Liver (tissue), 8 donors: ENCODE measurements at regions not wholly inside any gene's neighbourhood (a gene's known extent, or its start where the extent isn't known, plus 50 kb on each side); places are given as distances from the start of the nearest gene placed in this dataset.

ENCODE experiments used
- DNase-seq: peaks from one replicate; pipeline ENCODE4 v3.0.0-alpha.2; 2017; ENCODE audit warnings: low spot score
- H3K27ac ChIP-seq, 2 donors: one replicate each; pipeline ENCODE4 v1.7.0; 2013; ENCODE audit warnings: inconsistent platforms in 2 of 2, low read length in 2 of 2, control low read depth in 1 of 2, low read depth in 1 of 2, mild to moderate bottlenecking in 1 of 2
- H3K27me3 ChIP-seq, 4 donors: one replicate each; pipeline versions ENCODE4 v1.6.1 to v1.7.0; 2013; ENCODE audit warnings: low read length in 3 of 4, inconsistent platforms in 1 of 4, mild to moderate bottlenecking in 1 of 4, moderate library complexity in 1 of 4; ENCODE audit not compliant: control insufficient read depth in 4 of 4, insufficient read depth in 4 of 4
- H3K36me3 ChIP-seq, 4 donors: one replicate each; pipeline versions ENCODE4 v1.6.1 to v1.7.0; 2013; ENCODE audit warnings: low read length in 3 of 4, mild to moderate bottlenecking in 3 of 4, low read depth in 1 of 4, moderate library complexity in 1 of 4; ENCODE audit not compliant: control insufficient read depth in 4 of 4, insufficient read depth in 3 of 4
- H3K4me1 ChIP-seq, 4 donors: one replicate each; pipeline versions ENCODE4 v1.6.1 to v1.7.0; 2013; ENCODE audit warnings: low read length in 3 of 4, mild to moderate bottlenecking in 3 of 4, moderate library complexity in 1 of 4; ENCODE audit not compliant: control insufficient read depth in 4 of 4, insufficient read depth in 4 of 4
- H3K4me3 ChIP-seq, 3 donors: one replicate each; pipeline versions ENCODE4 v1.6.1 to v1.7.0; 2013; ENCODE audit warnings: low read length in 3 of 3, control low read depth in 1 of 3, low read depth in 1 of 3, mild to moderate bottlenecking in 1 of 3
- H3K9ac ChIP-seq, 2 donors: one replicate each; pipeline ENCODE4 v1.7.0; 2013; ENCODE audit warnings: low read length in 2 of 2, mild to moderate bottlenecking in 2 of 2, moderate library complexity in 2 of 2, control low read depth in 1 of 2, low read depth in 1 of 2
- H3K9me3 ChIP-seq, 4 donors: one replicate each; pipeline versions ENCODE4 v1.6.1 to v1.7.0; 2013; ENCODE audit warnings: low read length in 3 of 4; ENCODE audit not compliant: control insufficient read depth in 4 of 4
- EGR1 ChIP-seq, 2 donors: IDR thresholded peaks; 2 replicates each; pipeline ENCODE4 v1.6.1; 2016 to 2018; ENCODE audit warnings: antibody characterized with exemption in 2 of 2, low read depth in 2 of 2
- FOXA1 ChIP-seq: IDR thresholded peaks from 2 replicates; pipeline ENCODE4 v1.6.1; 2016; ENCODE audit warnings: antibody characterized with exemption
- FOXA2 ChIP-seq: IDR thresholded peaks from 2 replicates; pipeline ENCODE4 v1.6.1; 2016; ENCODE audit warnings: antibody characterized with exemption
- GABPA ChIP-seq, 2 donors: IDR thresholded peaks in 1 of 2; conservative IDR thresholded peaks in 1 of 2; 2 replicates each; pipeline ENCODE4 v1.6.1; 2016; ENCODE audit warnings: antibody characterized with exemption in 2 of 2, mild to moderate bottlenecking in 1 of 2, moderate library complexity in 1 of 2
- HNF4A ChIP-seq, 2 donors: conservative IDR thresholded peaks; 2 replicates each; pipeline ENCODE4 v1.6.1; 2016; ENCODE audit warnings: antibody characterized with exemption in 2 of 2, mild to moderate bottlenecking in 2 of 2
- HNF4G ChIP-seq: IDR thresholded peaks from 2 replicates; pipeline ENCODE4 v1.6.1; 2016; ENCODE audit warnings: antibody characterized with exemption
- JUND ChIP-seq, 2 donors: IDR thresholded peaks; 2 replicates each; pipeline ENCODE4 v1.6.1; 2016; ENCODE audit warnings: antibody characterized with exemption in 2 of 2
- NR2F2 ChIP-seq: IDR thresholded peaks from 2 replicates; pipeline ENCODE4 v1.6.1; 2016; ENCODE audit warnings: antibody characterized with exemption
- RAD21 ChIP-seq, 2 donors: IDR thresholded peaks; 2 replicates each; pipeline ENCODE4 v1.6.1; 2016; ENCODE audit warnings: antibody characterized with exemption in 2 of 2, mild to moderate bottlenecking in 2 of 2
- RXRA ChIP-seq, 2 donors: IDR thresholded peaks; 2 replicates each; pipeline ENCODE4 v1.6.1; 2017 to 2018; ENCODE audit warnings: antibody characterized with exemption in 2 of 2, mild to moderate bottlenecking in 1 of 2
- SP1 ChIP-seq: IDR thresholded peaks from 2 replicates; pipeline ENCODE4 v1.6.1; 2018; ENCODE audit warnings: antibody characterized with exemption, mild to moderate bottlenecking
- TAF1 ChIP-seq: conservative IDR thresholded peaks from 2 replicates; pipeline ENCODE4 v1.6.1; 2016; ENCODE audit warnings: antibody characterized with exemption, mild to moderate bottlenecking
- YY1 ChIP-seq: IDR thresholded peaks from 2 replicates; pipeline ENCODE4 v1.6.1; 2016; ENCODE audit warnings: antibody characterized with exemption, mild to moderate bottlenecking
- WGBS: extraction: QIAGEN DNeasy Blood & Tissue Kit; methylation state at CpG from one replicate; pipeline ENCODE4 v1.1.7; 2013; 5-methylcytosine and 5-hydroxymethylcytosine counted together
- TF ChIP-seq, protein P1 (sequence below): IDR thresholded peaks from 2 replicates; pipeline ENCODE4 v1.6.1; 2016; ENCODE audit warnings: antibody characterized with exemption
- TF ChIP-seq, protein P2 (sequence below): fragments of 150-350 bp; IDR thresholded peaks from 2 replicates; pipeline ENCODE4 v1.5.1; 2017; ENCODE audit warnings: improper control_type of control experiment, low read depth, low read length; ENCODE audit not compliant: missing input control
- TF ChIP-seq, protein P3 (sequence below): IDR thresholded peaks from 2 replicates; pipeline ENCODE4 v1.6.1; 2016; ENCODE audit warnings: antibody characterized with exemption
- TF ChIP-seq, protein P4 (sequence below): IDR thresholded peaks from 2 replicates; pipeline ENCODE4 v1.6.1; 2016; ENCODE audit warnings: antibody characterized with exemption, mild to moderate bottlenecking
- donor health status: healthy.
- donor health status: healthy.
- donor health status: healthy.
- donor health status: healthy.
- donor health status: healthy.

DNA sequence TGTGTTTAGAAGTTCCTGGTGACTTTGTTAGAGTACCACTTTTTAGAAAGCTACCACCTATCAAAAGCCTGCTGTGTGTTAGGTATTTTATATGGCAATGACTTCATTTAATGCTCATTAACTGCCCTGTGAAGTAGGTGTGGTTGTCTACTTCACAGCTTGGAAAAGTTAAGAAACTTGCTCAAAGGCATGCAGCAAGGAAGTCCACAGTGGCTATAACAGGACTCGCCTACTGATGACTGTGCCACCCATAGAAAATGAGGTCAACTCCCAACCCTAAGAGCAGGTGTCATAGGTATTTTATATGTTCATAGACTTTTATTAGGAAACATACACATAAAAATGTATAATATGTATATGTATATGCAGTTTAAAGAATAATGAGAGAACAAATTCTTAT, 125.2 kb upstream of the PAX6 start:
- H3K27me3 ChIP-seq, result no peaks in the 10 kb centered on the region
- H3K27ac ChIP-seq, result no peak overlapping the region
- 86% methylated on average over 1 of the region's 1 CpG for WGBS
- TF ChIP-seq YY1 (no peak), HNF4G (no peak), RAD21 (IDR thresholded peaks at IDR 0.05) (no peak), EGR1 (IDR thresholded peaks at IDR 0.05; ENCODE audit: low read depth in 2 of 2) (no peak), SP1 (no peak), NR2F2 (no peak), RXRA (IDR thresholded peaks at IDR 0.05) (no peak), TAF1 (no peak), GABPA (IDR thresholded peaks at IDR 0.05 in 1 of 2, conservative IDR thresholded peaks at IDR 0.05 in 1 of 2) (no peak), JUND (IDR thresholded peaks at IDR 0.05) (no peak), FOXA1 (no peak), HNF4A (conservative IDR thresholded peaks at IDR 0.05) (no peak), FOXA2 (no peak)
- TF ChIP-seq, protein P1, sequence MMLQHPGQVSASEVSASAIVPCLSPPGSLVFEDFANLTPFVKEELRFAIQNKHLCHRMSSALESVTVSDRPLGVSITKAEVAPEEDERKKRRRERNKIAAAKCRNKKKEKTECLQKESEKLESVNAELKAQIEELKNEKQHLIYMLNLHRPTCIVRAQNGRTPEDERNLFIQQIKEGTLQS, result no peak
- TF ChIP-seq, protein P2, sequence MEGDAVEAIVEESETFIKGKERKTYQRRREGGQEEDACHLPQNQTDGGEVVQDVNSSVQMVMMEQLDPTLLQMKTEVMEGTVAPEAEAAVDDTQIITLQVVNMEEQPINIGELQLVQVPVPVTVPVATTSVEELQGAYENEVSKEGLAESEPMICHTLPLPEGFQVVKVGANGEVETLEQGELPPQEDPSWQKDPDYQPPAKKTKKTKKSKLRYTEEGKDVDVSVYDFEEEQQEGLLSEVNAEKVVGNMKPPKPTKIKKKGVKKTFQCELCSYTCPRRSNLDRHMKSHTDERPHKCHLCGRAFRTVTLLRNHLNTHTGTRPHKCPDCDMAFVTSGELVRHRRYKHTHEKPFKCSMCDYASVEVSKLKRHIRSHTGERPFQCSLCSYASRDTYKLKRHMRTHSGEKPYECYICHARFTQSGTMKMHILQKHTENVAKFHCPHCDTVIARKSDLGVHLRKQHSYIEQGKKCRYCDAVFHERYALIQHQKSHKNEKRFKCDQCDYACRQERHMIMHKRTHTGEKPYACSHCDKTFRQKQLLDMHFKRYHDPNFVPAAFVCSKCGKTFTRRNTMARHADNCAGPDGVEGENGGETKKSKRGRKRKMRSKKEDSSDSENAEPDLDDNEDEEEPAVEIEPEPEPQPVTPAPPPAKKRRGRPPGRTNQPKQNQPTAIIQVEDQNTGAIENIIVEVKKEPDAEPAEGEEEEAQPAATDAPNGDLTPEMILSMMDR, result no peak
- TF ChIP-seq, protein P3, sequence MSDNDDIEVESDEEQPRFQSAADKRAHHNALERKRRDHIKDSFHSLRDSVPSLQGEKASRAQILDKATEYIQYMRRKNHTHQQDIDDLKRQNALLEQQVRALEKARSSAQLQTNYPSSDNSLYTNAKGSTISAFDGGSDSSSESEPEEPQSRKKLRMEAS, result no peak
- TF ChIP-seq, protein P4, sequence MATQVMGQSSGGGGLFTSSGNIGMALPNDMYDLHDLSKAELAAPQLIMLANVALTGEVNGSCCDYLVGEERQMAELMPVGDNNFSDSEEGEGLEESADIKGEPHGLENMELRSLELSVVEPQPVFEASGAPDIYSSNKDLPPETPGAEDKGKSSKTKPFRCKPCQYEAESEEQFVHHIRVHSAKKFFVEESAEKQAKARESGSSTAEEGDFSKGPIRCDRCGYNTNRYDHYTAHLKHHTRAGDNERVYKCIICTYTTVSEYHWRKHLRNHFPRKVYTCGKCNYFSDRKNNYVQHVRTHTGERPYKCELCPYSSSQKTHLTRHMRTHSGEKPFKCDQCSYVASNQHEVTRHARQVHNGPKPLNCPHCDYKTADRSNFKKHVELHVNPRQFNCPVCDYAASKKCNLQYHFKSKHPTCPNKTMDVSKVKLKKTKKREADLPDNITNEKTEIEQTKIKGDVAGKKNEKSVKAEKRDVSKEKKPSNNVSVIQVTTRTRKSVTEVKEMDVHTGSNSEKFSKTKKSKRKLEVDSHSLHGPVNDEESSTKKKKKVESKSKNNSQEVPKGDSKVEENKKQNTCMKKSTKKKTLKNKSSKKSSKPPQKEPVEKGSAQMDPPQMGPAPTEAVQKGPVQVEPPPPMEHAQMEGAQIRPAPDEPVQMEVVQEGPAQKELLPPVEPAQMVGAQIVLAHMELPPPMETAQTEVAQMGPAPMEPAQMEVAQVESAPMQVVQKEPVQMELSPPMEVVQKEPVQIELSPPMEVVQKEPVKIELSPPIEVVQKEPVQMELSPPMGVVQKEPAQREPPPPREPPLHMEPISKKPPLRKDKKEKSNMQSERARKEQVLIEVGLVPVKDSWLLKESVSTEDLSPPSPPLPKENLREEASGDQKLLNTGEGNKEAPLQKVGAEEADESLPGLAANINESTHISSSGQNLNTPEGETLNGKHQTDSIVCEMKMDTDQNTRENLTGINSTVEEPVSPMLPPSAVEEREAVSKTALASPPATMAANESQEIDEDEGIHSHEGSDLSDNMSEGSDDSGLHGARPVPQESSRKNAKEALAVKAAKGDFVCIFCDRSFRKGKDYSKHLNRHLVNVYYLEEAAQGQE, result no peak
- H3K36me3 ChIP-seq, result no peaks in the 10 kb centered on the region
- no peak overlapping the region for H3K9ac ChIP-seq
- H3K9me3 ChIP-seq, result no peaks in the 10 kb centered on the region
- DNase-seq, result no peak
- peaks cover 0 to 11% (median 2%) of the 10 kb centered on the region in 4 donors for H3K4me1 ChIP-seq
- no peak overlapping the region for H3K4me3 ChIP-seq

DNA sequence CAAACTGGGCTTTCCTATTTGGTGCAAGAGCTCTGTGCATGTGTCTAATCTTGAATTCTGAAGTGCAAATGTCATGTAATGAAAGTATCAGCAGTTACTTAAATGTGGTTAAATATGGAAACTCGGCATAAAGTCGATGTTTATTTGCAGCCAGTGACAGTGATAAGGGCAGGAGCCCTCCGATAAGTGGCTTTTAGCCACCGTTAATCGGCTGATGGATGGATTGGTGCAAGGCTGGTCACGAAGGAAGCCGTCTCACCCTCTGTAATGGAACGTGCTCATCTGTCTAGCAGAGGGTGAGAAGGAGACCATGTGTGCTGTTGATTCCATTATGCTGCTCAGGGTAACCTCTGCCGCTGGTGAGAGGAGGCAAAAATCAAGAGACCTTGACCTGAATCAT, 121.8 kb upstream of the PAX6 start:
- H3K9me3 ChIP-seq, result no peaks in the 10 kb centered on the region
- no peak for DNase-seq
- H3K4me1 ChIP-seq, result no peaks in the 10 kb centered on the region
- H3K27me3 ChIP-seq, result no peaks in the 10 kb centered on the region
- no peak for TF ChIP-seq GABPA (IDR thresholded peaks at IDR 0.05 in 1 of 2, conservative IDR thresholded peaks at IDR 0.05 in 1 of 2)
- TF ChIP-seq, protein P2, result no peak
- TF ChIP-seq, protein P4, result no peak
- no peak for TF ChIP-seq YY1
- TF ChIP-seq SP1, result no peak
- TF ChIP-seq, protein P1, result no peak
- TF ChIP-seq TAF1, result no peak
- H3K27ac ChIP-seq, result no peak overlapping the region
- H3K9ac ChIP-seq, result no peak overlapping the region
- no peaks in the 10 kb centered on the region for H3K36me3 ChIP-seq
- 59% methylated on average over 9 of the region's 9 CpGs for WGBS
- no peak overlapping the region for H3K4me3 ChIP-seq
